ENCODE measurements at regions not wholly inside any gene's neighbourhood (a gene's known extent, or its start where the extent isn't known, plus 50 kb on each side); places are given as distances from the start of the nearest gene placed in this dataset.
A peak's percentile ranks its signal among the peaks of the same experiment; 100 is the strongest.

DNA sequence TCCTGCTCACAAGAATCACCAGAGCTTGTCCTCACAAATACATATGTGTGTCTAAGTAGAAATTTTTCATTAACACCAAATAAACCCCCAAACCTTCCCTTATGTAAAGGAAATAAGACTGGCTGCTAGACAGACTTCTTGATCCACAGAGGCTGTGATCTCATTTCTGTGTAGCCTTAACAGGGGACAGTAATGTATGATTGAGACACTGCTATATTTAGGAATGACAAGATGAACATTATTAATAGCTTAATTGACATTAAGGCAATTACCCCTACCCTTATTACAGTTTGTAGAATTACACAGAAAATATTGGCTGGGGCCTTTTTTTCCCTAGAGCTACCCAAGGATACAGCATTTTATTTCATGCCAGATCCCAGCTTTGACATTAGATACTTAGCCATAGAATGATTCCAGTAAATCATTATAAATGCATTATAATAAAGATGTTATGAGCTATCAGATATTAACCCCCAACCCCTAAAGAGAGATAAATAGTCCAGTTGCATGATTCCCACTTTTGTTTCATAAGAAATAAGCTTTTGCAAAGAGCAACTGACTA, 392.1 kb upstream of the HNRNPA3 start:
- no peak for DNase-seq

DNA sequence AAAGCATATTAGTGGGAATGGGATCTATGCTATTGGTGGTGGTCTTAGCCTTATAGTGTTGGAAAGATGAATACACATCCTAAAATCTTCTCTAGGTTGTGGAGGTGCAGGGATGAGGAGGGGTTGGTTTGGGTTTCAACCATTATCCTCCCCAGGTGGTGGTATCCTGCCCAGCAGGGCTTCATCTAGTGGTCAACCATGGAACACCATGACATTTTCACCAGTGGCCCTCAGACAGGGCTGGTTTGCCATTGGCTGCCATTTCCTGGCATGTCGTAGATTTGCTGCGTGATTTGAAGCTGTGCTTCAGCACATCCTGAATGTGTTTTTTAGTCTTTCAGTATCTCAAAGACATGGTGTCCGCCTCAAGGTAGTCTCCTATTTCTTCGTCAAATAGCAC, 391.2 kb upstream of the HNRNPA3 start:
- DNase-seq, result no peak

DNA sequence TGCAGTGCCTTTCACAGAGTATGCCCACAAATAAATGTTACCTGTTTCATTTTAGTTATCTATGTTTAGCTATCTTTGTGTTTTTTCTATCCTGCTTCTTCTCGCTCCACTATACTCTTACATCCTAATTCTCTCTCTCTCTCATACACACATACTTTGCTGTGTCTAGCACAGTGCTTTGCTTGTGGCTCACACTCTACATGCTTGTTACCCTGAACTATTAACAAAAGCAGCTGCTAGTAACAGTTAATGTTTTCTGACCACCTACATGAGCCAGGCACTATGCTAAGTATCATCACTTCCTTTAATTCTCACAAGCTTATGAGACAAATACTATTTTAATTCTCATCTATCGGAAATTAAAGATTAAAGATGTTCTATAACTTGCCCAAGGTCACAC, 390.5 kb upstream of the HNRNPA3 start:
- DNase-seq, result no peak

DNA sequence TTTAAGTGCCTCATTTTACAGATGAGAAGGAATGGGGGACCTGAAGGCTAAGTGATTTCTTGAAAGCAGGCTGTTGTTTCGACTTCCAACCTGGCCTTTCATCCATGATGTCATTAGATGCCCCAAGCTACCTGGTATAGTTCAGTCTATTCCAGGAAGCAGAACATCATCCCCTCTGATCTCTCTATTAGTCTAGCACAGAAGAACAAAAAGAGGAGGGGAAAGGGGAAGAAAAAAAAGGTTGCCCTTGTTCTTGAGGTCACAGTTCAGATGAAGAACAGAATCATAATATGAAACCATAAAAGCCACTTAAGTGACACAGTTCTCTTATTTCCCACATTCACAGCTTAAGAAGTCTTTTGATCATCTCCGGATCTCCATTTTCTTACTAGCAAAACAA, 386.2 kb upstream of the HNRNPA3 start:
- DNase-seq, result no peak

DNA sequence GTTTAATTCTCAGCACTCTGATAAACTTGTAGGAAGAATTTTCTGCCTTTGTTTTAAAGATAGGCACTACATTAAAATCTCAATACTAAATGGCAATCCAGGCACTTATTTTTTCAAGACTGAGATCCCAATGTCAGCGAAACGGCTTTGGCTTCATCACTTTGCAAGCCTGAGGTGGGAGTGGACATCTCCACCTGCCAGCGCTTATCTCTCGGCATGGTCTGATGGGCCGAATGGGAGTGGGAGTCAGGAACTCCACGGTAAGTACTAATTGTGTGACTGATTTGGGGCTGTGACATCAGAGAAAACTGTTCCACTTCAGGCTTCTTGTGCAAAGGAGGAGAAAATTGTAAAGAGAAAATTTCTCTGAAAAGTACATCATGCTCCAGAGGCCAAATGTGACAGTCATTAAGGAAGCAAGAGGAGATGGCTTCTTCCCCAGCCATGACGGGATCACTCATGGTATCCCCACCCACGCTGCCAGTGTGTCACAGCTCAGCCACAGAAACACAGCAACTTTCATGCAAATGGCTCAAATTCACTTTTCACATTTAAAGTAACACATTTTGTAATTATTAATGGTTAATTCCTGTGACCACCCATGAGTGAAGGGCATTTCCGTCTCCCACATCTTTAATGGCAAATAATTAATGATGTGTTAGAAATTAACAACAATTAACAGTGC, 385.5 kb upstream of the HNRNPA3 start:
- DNase-seq, result no peak

DNA sequence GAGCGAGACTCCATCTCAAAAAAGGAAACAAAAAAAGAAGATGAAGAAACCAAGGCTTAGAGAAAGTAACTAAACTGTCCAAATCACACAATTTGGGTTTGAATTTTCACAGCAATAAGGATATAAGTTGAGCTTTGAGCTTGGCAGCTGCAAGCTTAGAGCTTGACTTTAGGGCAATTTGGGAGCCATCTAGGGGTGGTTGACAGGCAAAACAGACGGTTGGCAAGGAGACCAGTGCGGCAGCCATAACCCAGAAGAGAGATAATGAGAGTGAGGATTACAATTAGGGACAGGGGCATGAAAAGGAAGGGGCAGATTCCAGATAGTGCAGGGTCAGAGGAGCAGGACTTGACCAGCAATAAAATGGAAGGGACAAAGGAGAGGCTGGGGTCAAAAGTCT, 382.2 kb upstream of the HNRNPA3 start:
- no peak for DNase-seq

DNA sequence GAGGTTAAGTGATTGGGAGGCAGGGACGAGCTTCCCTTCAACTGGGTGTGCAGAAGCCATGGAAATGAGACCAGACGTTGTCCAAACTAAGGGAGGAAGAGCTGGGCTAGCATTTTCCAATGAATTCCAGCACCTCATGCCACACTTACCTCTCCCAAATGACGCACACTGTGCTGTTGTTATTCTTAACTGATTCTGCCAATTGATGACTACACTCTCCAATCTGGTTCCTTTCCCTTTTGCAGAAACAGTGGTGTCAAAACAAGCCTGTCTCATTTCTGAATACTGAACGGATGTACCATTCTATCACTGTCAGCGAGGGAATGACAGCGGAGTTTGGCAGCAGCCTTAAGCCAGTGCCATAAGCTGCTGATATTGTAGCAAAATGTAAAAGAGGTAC, 380.5 kb upstream of the HNRNPA3 start:
- DNase-seq, result no peak

DNA sequence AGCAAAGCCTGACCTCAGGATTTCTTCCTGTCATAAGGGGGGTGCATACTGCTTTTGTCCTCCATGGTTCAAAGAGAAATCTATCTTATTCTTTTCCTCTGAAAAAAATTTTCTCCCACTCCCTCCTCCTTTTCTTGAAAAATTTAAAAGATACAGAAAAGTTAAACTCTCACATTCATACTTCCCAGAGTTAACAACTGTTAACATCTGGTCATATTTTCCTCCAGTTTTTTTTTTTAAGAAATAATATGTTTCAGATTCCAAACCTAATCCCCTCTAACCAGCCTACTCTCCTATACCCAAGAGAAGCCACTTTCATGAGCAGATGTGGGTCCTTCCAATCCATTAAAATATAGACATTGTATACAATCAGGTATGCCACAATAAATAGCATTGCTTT, 378.9 kb upstream of the HNRNPA3 start:
- no peak for DNase-seq

DNA sequence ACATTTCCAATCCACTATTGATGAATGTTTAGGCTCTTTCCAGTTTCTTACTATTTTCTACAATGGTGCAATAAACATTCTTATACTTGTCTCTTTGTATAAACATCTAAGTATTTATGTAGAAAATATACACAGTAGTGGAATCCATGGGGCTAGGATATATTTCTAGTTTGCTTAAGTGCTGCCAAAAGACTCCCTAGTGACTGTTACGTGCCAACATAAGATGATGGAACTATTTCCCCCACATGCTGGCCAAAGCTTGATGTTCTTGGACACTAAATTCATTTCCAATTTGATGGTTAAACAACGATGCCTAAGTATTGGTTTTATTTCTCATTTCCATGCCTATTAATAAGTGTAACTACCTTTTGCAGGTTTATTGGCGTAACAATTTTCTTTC, 378.4 kb upstream of the HNRNPA3 start:
- DNase-seq, result no peak

DNA sequence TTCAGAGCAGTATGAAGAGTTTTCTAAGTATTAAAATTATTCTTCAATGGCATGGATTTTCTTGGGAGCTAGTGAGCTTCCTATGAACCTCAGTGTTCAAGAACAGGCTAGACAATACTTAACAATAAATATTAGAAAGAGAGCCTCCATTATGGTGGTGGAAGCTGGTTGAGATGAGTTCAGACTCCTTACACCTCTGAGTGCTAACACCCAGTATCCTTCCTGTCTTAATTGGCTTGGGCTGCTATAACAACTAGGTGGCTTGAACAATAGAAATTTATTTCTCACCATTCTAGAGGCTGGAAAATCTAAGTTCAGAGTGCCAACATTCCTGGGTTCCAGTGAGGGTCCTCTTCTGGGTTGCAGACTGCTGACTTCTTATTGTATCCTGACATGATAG, 369.4 kb upstream of the HNRNPA3 start:
- DNase-seq, result no peak

DNA sequence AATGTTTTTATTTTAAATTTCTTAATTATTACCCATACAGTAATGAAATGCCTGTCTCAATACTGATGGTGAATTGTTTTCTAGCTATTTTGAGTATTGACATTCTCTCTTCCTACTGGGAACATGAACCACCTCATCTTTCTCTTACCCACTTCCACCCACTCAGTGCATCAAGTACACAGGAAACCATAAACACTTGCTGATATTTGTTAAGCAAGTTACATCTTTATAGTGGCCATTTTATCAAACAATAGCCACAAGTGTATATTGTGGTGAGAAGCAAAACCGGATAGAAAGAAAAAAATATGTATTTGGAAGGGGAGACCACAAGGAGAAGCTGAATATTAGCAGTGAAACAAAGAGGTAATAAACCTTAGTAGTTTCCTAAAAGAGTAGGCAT, 368.1 kb upstream of the HNRNPA3 start:
- no peak for DNase-seq

DNA sequence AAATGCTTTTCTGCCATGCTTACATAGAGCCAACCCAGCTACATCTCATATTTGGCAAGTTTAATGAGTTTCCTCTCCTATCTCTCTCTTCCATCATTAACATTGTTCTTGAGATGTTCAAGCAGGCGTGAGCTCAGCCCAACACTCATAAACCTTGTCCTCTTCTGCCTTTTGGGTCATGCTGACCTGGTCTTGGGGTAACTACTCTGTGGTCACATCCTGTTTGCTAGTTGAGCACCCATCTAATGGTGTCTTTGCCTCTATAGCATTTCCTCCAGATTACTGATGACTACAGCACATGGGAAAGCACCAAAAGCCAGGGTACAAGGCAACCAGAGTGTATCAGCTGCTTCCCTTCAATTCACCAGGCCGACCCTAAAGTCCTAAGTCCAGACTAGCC, 366.9 kb upstream of the HNRNPA3 start:
- DNase-seq, result no peak

DNA sequence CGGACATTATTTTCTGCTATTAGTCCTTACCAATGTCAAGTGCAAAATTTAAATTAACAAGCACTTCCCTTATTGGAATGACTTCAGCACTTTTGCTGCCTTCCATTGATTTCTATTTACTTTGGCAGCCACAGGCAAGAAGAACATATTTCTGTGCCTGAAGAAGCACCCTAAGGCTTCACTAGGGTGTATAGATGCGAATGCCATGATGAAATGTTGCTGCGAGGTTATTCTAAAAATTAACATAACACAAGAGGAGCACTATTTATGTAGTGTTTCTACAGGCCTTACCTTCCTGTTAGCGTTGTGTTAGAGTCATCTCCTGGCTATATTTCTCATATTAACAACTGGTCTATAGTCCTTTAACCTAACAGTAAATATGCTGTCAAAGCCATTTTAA, 365.0 kb upstream of the HNRNPA3 start:
- DNase-seq, result no peak

DNA sequence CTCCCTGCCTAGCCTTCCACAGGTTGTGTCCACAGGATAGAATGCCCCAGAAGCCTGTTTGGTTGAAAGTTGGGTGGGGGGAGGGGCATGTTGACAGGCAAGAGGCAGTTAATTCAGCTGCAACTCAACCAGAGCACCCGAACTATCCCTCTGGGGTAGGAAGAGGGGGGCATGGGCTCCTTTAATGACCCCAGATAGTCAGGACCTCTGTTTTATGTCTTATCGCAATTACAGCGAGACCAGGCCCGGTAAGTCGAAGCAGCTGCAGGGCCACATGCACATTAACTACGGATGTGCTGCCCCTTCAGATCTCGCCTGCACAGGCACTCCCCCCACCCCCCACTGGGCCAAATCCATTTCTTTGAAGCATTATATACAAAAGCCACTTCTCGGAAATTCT, 363.8 kb upstream of the HNRNPA3 start:
- DNase-seq, result no peak

DNA sequence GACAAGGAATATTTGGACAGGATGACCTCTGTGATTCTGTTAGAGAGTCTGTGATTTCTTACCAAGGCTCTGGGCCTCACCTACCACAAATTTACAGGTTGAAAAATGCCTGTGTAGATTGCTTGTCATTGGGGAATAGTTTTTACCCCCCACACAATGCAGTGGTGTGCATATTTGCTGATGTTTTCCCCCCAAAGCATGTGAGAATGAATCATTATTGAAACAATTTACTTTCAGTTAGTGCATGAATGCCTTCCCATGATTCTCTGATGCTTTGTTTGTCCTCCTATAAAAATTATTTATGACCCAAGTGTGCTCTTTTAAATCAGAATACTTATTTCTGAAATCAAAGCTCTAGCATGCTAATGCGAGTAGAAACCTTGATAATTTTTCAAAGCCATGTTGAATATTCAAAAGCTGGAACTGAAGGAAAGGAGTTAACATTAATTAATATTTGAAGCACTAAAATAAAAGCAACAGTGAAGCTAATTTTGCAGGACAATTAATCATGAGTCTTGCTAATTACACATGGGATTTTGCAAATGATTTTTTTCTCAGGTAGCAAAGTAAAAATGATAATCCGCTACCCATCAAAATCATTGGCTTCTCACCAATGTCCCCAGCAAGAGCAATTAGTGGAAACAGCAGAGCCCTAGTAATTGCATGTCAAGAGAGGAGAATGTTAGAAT, 361.2 kb upstream of the HNRNPA3 start:
- no peak for DNase-seq

DNA sequence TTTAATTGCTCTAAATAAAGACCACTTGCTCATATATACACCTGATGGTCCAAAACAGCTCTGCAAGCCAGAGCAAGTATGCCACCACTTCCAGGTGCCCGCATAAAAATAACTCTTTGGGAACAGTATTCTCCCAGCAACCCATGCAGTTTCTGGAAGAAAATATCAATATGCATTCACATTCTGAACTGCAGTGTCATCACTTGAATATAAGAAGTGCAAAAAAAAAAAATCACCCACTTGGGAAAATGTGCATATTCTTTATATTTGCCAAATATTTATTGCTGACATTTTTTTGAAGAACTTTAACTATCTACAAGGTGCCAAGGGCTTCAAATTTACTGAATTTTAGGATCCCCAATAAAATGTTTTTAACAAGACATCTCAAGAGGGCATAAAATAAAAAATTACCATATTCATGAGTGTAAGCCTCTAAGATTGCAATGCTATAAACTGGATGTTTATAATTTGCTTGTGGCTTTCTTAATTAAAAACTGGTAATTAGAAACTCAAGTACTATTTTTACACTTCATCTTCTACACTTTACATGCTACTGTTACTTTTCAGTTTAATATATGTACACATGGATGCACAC, 360.6 kb upstream of the HNRNPA3 start:
- DNase-seq, result peak; percentile 50

DNA sequence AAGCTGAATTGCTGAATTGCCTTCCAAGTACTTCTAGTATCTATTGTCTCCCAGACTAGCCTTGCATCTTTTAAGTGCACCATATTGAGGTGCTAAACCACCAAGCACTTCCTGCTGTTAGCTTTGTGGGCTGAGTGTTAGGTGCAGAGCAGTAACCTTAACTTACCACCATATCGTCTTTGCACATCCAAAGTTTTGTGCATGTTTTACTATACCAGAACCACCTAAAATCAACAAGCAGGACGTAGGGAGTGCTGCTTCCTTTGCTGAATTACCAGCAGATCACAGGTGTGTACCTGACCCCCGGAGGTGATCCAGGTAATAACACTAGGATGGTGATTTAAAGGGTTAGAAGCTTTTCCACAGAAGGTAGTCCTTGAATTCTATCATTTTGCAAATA, 359.9 kb upstream of the HNRNPA3 start:
- DNase-seq, result no peak

DNA sequence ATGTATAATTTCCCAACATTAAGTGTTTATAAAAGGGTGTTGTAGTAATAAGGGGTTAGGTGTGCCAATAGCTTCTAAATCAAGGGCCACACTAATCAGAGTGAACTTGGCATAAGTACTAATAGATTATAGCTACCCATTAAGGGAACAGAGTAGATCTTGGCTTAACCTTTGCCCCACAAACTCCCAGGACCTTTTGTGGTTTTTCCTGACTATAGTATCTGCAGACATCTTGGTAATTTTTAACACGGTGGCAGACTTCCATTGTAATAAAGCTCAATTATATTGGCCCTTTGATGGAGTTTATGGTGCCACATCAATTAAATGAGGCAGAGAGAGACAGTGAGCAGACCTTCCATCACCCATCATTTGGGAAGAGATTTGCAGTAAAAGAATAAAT, 358.5 kb upstream of the HNRNPA3 start:
- DNase-seq, result peak; percentile 39

DNA sequence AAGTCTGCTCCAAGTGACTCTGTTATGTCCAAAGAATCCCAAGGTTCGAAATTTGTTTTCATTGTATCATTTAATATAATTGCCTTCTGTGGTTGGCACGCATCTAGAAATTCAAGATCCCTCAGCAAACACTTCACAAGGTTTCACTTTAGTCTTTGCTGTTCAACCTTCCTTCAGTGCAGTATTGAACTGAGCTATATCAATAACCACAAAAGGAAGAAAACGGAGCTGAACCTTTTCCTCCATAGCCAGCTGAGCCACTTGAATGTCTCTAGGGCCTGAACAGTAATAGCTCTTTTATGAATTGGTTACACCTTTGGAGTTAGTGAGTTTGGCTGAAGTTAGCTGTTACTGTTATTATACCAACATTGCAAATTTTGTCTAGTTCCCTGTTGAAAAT, 357.7 kb upstream of the HNRNPA3 start:
- no peak for DNase-seq

DNA sequence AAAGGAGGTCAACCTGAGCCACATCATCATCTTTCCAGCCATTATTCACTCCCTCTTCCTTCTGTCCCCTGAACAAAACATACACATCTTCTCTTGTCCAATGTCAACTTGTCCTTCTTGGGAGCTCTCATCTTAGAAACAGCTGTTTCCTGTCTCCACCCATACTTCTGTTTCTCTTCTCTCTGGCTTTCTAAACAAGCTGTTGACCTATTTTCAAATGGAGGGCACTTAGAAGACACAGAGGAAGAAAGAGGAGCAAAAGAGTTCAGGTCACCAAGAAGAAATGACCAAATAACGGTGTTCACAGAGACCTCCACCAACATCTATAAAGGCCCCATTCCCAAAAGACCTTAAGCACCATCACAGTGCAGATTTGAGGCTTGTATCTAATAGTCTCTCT, 355.9 kb upstream of the HNRNPA3 start:
- no peak for DNase-seq

DNA sequence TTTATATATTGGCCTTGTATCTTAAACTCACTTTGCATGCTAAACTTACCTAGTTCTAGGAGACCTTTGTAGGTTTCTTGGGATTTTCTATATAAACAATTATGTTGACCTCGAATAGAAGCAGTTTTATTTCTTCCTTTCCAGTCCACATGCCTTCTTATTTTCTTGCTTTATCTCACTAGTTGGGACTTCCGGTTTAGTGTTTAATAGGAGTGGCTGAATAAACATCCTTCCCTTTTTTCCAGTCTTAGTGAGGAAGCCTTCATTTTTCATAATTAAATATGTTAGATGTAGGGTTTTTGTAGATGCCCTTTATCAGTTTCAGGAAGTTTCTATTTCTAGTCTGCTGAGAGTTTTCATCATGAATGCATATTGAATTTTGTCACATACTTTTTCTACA, 347.3 kb upstream of the HNRNPA3 start:
- DNase-seq, result no peak

DNA sequence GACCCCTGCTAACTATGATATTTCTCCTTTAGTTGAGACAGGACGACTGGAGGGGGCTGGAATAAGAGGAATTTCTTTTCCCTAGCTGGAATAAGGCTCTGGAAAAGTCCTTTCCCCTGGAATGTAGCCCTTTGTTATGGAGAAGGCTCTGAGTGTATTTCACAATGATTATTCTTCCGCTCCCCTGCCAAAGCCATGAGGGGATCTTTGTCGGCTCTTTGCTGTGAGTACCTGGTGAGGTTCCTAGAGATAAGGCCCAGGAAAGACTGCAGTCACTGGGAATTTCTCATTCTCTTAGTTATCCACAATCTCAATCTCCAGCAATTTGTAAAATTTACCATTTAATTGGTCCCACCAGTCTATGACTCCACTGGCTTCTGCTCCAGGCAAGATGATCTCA, 340.2 kb upstream of the HNRNPA3 start:
- DNase-seq, result no peak

DNA sequence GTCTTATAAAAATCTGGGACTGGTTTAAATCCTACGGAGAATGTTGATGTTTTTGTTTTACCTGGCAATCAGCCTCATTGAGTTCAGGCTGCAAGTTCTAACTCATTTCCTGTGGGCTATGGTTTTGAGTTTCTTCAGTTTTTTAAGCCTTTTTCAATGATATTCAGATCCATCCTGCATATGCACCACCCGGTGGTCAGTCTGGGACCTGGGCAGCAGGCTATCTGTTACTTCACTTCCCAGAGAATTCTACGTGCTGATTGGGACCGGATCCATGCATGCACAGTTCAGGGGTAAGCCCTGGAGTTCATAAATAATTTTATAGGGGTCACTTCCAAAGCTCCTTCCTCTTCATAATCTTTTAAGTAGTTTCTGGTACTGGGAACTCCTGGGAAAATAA, 339.2 kb upstream of the HNRNPA3 start:
- DNase-seq, result no peak

DNA sequence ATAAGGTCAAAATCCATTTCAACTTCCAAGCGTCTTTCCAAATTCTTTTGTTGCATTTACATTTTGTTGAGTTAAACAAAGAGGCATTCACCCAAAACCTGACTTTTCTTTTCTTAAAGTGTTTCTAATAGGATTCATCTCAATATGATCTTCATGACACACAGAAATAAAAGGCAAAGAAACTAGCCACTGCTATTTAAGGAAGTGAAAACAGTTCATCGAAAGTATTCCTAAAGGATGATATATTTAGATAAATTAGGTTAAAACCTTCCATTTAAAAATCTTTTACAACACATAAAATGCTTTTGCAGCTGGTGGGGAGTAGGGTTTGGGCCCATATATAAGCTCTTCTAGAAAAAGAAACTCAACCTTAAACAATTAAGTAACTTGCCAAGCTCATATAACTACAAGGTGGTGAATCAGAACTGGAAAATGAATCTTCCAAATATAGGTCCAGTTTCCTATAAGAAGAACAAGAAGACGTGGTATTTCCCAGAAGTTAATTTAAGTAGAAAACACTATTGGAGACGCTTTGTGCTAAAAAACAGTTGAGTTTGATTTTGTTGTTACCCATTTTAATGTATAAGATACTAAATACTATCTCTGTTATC, 336.0 kb upstream of the HNRNPA3 start:
- no peak for DNase-seq
